ENCODE measurements at regions not wholly inside any gene's neighbourhood (a gene's known extent, or its start where the extent isn't known, plus 50 kb on each side); places are given as distances from the start of the nearest gene placed in this dataset.

DNA sequence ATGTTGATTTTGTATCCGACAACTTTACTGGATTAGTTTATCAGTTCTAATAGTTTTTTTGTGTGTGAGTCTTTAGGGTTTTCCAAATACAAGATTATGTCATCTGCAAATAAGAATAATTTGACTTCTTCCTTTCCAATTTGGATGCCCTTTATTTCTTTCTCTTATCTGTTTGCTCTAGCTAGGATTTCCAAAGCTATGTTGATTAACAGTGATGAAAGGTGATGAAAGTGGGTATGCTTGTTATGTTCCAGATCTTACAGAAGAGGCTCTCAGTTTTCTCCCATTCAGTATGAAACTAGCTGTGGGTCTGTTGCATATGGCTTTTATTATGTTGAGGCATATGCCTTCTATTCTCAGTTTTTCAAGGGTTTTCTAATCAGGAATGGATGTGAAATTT is 56.4 kb upstream of the CHRNB4 start:
- TF ChIP-seq, protein P1, sequence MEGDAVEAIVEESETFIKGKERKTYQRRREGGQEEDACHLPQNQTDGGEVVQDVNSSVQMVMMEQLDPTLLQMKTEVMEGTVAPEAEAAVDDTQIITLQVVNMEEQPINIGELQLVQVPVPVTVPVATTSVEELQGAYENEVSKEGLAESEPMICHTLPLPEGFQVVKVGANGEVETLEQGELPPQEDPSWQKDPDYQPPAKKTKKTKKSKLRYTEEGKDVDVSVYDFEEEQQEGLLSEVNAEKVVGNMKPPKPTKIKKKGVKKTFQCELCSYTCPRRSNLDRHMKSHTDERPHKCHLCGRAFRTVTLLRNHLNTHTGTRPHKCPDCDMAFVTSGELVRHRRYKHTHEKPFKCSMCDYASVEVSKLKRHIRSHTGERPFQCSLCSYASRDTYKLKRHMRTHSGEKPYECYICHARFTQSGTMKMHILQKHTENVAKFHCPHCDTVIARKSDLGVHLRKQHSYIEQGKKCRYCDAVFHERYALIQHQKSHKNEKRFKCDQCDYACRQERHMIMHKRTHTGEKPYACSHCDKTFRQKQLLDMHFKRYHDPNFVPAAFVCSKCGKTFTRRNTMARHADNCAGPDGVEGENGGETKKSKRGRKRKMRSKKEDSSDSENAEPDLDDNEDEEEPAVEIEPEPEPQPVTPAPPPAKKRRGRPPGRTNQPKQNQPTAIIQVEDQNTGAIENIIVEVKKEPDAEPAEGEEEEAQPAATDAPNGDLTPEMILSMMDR (IDR thresholded peaks at IDR 0.05), result no peak
- no peak for TF ChIP-seq POLR2AphosphoS5 (IDR thresholded peaks at IDR 0.05)

Measured in sigmoid colon (tissue), 4 donors.